Raji (cell line): ENCODE measurements at regions not wholly inside any gene's neighbourhood (a gene's known extent, or its start where the extent isn't known, plus 50 kb on each side); places are given as distances from the start of the nearest gene placed in this dataset.

Experiments used
- POLR2A ChIP-seq: IDR thresholded peaks from 2 replicates; pipeline ENCODE4 v1.6.1; 2011; ENCODE audit warnings: low read depth, low read length, control low read depth; ENCODE audit not compliant: insufficient read depth

GRCh38 chr13:106089261-106089980 is 446.0 kb downstream of the EFNB2 start:
- no peak for TF ChIP-seq POLR2A

GRCh38 chr13:106088085-106088484 is 447.4 kb downstream of the EFNB2 start:
- TF ChIP-seq POLR2A, result no peak

GRCh38 chr13:106087201-106087600 is 448.3 kb downstream of the EFNB2 start:
- TF ChIP-seq POLR2A, result no peak

DNA sequence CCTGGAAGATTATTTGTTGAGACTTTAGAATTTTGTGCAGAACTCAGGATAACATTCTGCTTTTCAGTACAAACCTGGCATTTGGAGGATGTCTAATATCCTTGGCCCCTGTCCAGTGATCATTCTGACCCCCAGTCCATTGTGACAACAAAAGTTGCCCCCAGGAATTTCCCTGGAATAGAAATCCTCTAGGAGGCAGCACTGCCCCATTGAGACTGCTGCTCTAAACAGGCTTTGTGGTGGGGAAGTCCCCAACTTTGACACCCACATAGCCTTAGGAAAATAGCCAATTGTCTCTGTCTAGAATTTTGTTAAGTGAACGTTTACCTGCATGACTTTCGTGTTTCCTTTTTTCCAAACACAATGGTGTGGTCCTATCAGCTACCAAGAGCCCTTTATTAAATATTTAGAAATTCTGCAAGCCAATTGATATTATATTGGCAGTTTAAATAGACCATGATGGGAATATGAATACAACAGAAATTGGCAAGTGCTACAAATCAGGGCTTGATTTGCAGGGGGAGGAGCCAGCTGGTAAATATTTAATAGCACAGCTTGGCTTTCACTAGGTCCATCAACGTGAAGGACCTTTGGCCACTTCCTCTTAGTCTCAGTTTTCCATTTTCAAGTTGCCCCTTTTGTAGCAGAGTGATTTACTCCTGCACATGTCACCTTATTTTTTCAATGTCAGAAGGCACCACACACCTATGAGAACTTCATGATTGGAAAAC is 451.7 kb downstream of the EFNB2 start:
- no peak for TF ChIP-seq POLR2A

DNA sequence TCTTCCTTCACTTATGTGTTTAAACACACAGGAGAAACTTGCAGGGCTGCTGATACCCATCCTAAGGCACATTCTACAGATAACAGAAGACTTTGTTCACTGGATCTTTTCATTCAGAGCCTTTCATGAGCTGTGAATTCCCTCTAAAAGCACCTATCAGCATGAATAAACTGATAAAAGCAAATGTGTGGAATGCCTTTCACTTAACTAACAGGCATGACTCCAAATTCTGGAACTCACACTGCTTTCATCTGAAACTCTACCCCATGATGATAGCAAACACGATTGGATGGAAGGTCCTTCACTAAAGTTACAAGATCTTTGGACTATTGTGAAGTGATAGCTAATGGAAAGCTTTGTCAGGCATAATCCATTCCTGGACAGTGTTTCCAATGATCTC is 457.3 kb downstream of the EFNB2 start:
- no peak for TF ChIP-seq POLR2A

GRCh38 chr13:106077017-106077416 is 458.4 kb downstream of the EFNB2 start:
- no peak for TF ChIP-seq POLR2A

- no peak for TF ChIP-seq POLR2A
Measured at GRCh38 chr13:106072014-106072413, 463.4 kb downstream of the EFNB2 start.

- no peak for TF ChIP-seq POLR2A
Measured at GRCh38 chr13:106063591-106064313, 471.7 kb downstream of the EFNB2 start.

- no peak for TF ChIP-seq POLR2A
Measured at GRCh38 chr13:106061781-106062180, 473.7 kb downstream of the EFNB2 start.

- no peak for TF ChIP-seq POLR2A
Measured at GRCh38 chr13:106056851-106057250, 478.6 kb downstream of the EFNB2 start.

- TF ChIP-seq POLR2A, result no peak
Measured at GRCh38 chr13:106052200-106052767, 483.2 kb downstream of the EFNB2 start.

DNA sequence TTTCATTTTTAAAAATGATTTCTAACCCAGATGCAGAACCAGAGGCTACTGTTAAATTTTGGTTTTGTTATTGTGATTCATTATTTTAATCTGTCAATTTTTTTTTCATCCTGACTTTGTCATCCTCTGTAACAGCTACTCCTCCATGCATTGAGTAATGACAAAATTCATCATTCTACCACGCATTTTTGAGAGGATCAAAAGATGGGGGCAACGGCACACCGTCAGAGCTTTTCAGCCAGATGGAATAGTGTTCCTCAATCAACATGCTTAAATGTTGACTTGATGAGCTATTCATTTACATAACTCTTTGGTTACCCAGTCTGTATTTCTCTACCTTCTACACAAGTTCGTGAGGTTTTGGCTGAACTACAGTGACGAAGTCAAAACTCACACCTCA is 486.3 kb downstream of the EFNB2 start:
- no peak for TF ChIP-seq POLR2A

DNA sequence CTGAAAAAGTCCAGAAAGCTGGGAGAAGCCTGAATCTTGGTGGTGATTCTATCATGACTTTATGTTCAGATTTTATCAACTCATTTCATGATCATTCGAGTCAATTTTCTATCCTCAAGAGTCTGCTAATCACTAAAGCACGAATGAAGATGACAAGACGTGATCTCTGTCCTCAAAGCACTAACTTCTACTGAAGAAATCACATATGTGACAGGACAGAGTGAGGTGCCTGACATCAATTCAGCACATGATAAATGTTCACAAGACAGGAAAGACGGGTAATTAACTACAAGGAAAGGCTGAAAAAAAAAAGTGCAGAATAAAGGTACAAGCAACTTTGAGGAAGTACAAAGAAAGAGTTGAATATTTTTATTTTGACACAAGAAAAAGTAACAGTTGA is 487.1 kb downstream of the EFNB2 start:
- TF ChIP-seq POLR2A, result no peak

DNA sequence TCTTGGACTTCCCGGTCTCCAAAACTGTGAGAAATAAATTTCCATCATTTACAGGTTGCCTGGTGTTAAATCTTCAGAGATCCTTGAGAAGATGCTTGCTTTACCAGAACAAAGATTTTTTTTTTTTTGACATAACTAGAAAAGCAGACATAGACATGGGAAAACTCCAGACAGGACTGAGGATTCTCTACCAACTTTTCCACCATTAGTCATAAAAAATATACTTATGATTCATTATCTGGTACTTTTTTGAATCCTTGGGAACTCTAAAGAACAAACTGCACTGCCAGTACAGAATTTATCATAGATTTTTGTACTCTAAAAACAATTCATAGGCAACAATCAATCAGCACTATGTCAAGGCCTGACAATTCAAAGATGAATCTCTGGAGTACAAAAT is 487.6 kb downstream of the EFNB2 start:
- no peak for TF ChIP-seq POLR2A

DNA sequence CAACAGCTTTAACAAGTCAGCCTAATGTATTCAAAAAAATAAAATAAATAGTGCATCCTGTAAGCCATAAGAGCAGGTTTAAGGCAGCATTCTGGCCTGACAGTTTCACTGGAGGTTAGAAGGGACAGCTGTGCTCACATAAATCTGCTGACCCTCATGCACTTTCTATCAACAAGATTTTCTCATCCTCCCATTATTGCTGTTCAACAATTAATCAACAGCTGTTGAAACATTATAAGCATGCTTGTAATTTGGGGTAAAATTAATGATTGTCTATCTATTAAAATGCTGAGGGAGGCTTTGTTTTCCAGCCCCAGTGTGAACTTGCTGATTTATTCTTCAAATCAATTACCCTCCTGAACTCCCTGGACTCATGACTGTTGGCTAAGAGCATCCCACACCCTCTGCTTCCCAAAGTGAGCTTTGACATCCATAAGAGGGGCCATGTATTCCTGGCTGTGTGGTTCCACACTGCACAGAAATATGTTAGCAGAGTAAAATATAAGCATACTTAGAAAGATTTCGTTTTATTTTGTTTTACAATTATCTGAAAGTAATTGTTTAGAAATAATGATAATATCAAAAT is 492.4 kb downstream of the EFNB2 start:
- TF ChIP-seq POLR2A, result no peak
